Panc1 (cell line): ENCODE measurements at regions not wholly inside any gene's neighbourhood (a gene's known extent, or its start where the extent isn't known, plus 50 kb on each side); places are given as distances from the start of the nearest gene placed in this dataset.

Experiments
- ATAC-seq: fragments of 200-7000 bp; cut with Tn5 transposase; 2 replicates; pipeline ENCODE4 v1.9.1; 2020; ENCODE audit warnings: mild to moderate bottlenecking, moderate library complexity
- BruUV-seq: library from RNA; stranded (reverse); fragments of 400-500 nt; replicated peaks from 2 replicates; lab custom pipeline; 2021; lab: Mats Ljungman, UMichigan
- CTCF ChIA-PET: fragments of 300-600 bp; sonication (Branson Sonifier 250); formaldehyde crosslinking; loops from one replicate; lab custom pipeline; 2022; ENCODE audit warnings: antibody characterized with exemption; lab: Charles Lee
- POLR2A ChIA-PET: fragments of 300-600 bp; sonication (Branson Sonifier 250); formaldehyde crosslinking; loops from one replicate; lab custom pipeline; 2022; ENCODE audit warnings: antibody characterized with exemption; lab: Charles Lee
- DNase-seq: peaks from one replicate; pipeline ENCODE4 v3.0.0-alpha.2; 2010; ENCODE audit warnings: low read depth, low spot score
- H3K27ac ChIP-seq: 2 replicates; pipeline ENCODE4 v1.5.1; 2011; ENCODE audit warnings: mild to moderate bottlenecking, low read length, inconsistent platforms
- H3K27me3 ChIP-seq: fragments of 200-500 bp; sonication (Bioruptor generic); 2 replicates; pipeline ENCODE4 v1.6.0; 2014; ENCODE audit warnings: low read length, inconsistent platforms; ENCODE audit not compliant: control insufficient read depth, insufficient read depth
- H3K36me3 ChIP-seq: fragments of 200-500 bp; sonication (Bioruptor generic); 2 replicates; pipeline ENCODE4 v1.5.1; 2014; ENCODE audit warnings: inconsistent platforms, mild to moderate bottlenecking, low read length, moderate library complexity; ENCODE audit not compliant: control insufficient read depth, insufficient read depth
- H3K4me1 ChIP-seq: 2 replicates; pipeline ENCODE4 v1.5.1; 2011; ENCODE audit warnings: inconsistent platforms, mild to moderate bottlenecking, low read length, moderate library complexity; ENCODE audit not compliant: control insufficient read depth, insufficient read depth
- H3K4me3 ChIP-seq, 2 experiments: 2 replicates each; pipeline ENCODE4 v1.5.1; 2011 to 2012; ENCODE audit warnings: low read depth in 2 of 2, low read length in 2 of 2, mild to moderate bottlenecking in 2 of 2, inconsistent platforms in 1 of 2, moderate library complexity in 1 of 2
- H3K9me3 ChIP-seq: fragments of 200-500 bp; sonication (Bioruptor generic); 2 replicates; pipeline ENCODE4 v1.5.1; 2014; ENCODE audit warnings: low read depth, mild to moderate bottlenecking, inconsistent platforms, low read length, moderate library complexity; ENCODE audit not compliant: control insufficient read depth, insufficient read depth
- POLR2AphosphoS5 ChIP-seq: IDR thresholded peaks from 2 replicates; pipeline ENCODE4 v1.6.1; 2012; ENCODE audit warnings: mild to moderate bottlenecking, low read depth, low read length, moderate library complexity
- REST ChIP-seq, 2 experiments: IDR thresholded peaks; 2 replicates each; pipeline ENCODE4 v1.6.1; 2011 to 2012; ENCODE audit warnings: low read depth in 2 of 2, control low read depth in 1 of 2, low read length in 1 of 2, mild to moderate bottlenecking in 1 of 2, moderate library complexity in 1 of 2; ENCODE audit not compliant: insufficient read depth in 1 of 2
- SIN3A ChIP-seq: IDR thresholded peaks from 2 replicates; pipeline ENCODE4 v1.6.1; 2012; ENCODE audit warnings: low read depth, mild to moderate bottlenecking, low read length, moderate library complexity, borderline replicate concordance; ENCODE audit not compliant: insufficient read depth
- TCF7L2 ChIP-seq: IDR thresholded peaks from 2 replicates; pipeline ENCODE4 v1.6.1; 2011; ENCODE audit warnings: mild to moderate bottlenecking, low read depth, low read length, inconsistent platforms
- in situ Hi-C: cut with HindIII; loops from 2 replicates; pipeline ENCODE4 v1.10.0; 2016; ENCODE audit warnings: low sequenced_read_pairs, low pct_unique_long_range_greater_than_20kb
- intact Hi-C: fragments of 100-400 bp; cut with micrococcal nuclease; formaldehyde crosslinking; loops from one replicate; pipeline ENCODE4 v1.10.0; 2022; ENCODE audit not compliant: unreplicated experiment
- TF ChIP-seq, protein P1 (sequence below): fragments of 450-650 bp; IDR thresholded peaks from 2 replicates; pipeline ENCODE4 v1.5.1; 2017; ENCODE audit warnings: mild to moderate bottlenecking

- ChIA-PET POLR2A (no interaction called here), CTCF (no interaction called here)
- no peak for DNase-seq
- Histone ChIP-seq H3K27me3 (no peaks in the 10 kb centered on the region), H3K4me1 (no peaks in the 10 kb centered on the region), H3K4me3 (no peak overlapping the region), H3K27ac (no peak overlapping the region), H3K36me3 (no peaks in the 10 kb centered on the region), H3K9me3 (no peaks in the 10 kb centered on the region)
- ATAC-seq, result no peak
- BruUV-seq, result no TSS peak
- intact Hi-C loops, result no loop called here
- TF ChIP-seq, protein P1, sequence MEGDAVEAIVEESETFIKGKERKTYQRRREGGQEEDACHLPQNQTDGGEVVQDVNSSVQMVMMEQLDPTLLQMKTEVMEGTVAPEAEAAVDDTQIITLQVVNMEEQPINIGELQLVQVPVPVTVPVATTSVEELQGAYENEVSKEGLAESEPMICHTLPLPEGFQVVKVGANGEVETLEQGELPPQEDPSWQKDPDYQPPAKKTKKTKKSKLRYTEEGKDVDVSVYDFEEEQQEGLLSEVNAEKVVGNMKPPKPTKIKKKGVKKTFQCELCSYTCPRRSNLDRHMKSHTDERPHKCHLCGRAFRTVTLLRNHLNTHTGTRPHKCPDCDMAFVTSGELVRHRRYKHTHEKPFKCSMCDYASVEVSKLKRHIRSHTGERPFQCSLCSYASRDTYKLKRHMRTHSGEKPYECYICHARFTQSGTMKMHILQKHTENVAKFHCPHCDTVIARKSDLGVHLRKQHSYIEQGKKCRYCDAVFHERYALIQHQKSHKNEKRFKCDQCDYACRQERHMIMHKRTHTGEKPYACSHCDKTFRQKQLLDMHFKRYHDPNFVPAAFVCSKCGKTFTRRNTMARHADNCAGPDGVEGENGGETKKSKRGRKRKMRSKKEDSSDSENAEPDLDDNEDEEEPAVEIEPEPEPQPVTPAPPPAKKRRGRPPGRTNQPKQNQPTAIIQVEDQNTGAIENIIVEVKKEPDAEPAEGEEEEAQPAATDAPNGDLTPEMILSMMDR, result no peak
- no peak for TF ChIP-seq SIN3A
- TF ChIP-seq POLR2AphosphoS5, result no peak
- no peak for TF ChIP-seq REST (IDR thresholded peaks at IDR 0.05; ENCODE audit: insufficient read depth in 1 of 2, low read depth in 2 of 2, low read length in 1 of 2)
- TF ChIP-seq TCF7L2, result no peak
- in situ Hi-C loops, result no loop called here
Measured at GRCh38 chr6:97815301-97815812, 532.3 kb upstream of the MMS22L start.

DNA sequence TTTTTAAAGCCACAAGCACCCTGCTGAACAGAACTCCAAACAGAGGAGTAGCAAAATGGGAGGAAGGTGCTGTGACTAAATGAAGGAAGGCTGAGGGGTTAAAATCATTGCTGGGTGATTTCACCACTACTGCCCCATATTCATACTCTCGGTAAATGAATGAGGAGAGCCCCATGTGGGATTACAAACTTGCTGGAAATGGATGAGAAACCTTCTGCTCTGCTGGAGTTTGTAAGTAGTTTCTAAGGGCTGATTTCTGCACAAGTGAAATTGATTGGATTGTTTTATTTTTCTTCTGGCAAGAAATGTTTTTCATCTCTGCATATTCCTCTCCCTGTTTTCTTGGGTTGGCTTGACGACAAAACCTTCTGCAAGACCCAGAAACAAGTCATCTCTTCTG is 533.5 kb upstream of the MMS22L start:
- H3K36me3 ChIP-seq, result no peaks in the 10 kb centered on the region
- DNase-seq, result no peak
- BruUV-seq, result no TSS peak
- intact Hi-C loops, result no loop called here
- no peaks in the 10 kb centered on the region for H3K27me3 ChIP-seq
- H3K27ac ChIP-seq, result no peak overlapping the region
- H3K4me3 ChIP-seq, result no peak overlapping the region
- in situ Hi-C loops, result no loop called here
- TF ChIP-seq SIN3A (no peak), TCF7L2 (no peak), POLR2AphosphoS5 (no peak), REST (IDR thresholded peaks at IDR 0.05; ENCODE audit: insufficient read depth in 1 of 2, low read depth in 2 of 2, low read length in 1 of 2) (no peak)
- TF ChIP-seq, protein P1, result no peak
- H3K9me3 ChIP-seq, result no peaks in the 10 kb centered on the region
- ChIA-PET CTCF (no interaction called here), POLR2A (no interaction called here)
- ATAC-seq, result no peak
- H3K4me1 ChIP-seq, result no peaks in the 10 kb centered on the region
